D721Med (cell line): ENCODE measurements at regions not wholly inside any gene's neighbourhood (a gene's known extent, or its start where the extent isn't known, plus 50 kb on each side); places are given as distances from the start of the nearest gene placed in this dataset.

ENCODE experiments used
- DNase-seq: peaks from one replicate; pipeline ENCODE4 v3.0.0; 2011; ENCODE audit warnings: low spot score; ENCODE audit not compliant: insufficient read length
- FAIRE-seq: peaks from 2 replicates; lab custom pipeline; 2011; peaks lifted over from hg19 to GRCh38; lab: Jason Lieb, UNC
- TF ChIP-seq, protein P1 (sequence below): IDR thresholded peaks from 2 replicates; pipeline ENCODE4 v1.5.1; 2012; ENCODE audit warnings: mild to moderate bottlenecking, control low read depth; ENCODE audit not compliant: insufficient read depth; ENCODE audit errors: missing control alignments

DNA sequence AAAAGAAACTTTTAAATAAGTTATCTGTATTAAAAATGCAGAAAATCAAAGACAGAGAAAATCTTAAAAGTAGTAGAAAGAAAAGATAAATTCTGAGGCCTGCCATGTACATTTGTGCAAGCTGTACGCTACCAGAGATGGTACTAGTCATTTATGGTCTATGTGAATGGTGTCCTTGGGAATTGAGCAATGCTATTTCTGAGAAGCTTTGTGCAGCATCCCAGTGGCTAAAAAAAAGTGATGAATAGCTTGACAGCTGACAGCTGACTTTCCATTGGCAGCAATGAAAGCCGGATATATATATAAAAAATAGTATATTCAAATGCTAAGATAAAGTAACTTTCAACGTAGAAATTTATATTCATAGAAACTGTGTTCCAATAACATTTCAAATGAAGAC lies 58.8 kb upstream of the KCTD3 start:
- no peak for FAIRE-seq
- DNase-seq = no peak
- TF ChIP-seq, protein P1, sequence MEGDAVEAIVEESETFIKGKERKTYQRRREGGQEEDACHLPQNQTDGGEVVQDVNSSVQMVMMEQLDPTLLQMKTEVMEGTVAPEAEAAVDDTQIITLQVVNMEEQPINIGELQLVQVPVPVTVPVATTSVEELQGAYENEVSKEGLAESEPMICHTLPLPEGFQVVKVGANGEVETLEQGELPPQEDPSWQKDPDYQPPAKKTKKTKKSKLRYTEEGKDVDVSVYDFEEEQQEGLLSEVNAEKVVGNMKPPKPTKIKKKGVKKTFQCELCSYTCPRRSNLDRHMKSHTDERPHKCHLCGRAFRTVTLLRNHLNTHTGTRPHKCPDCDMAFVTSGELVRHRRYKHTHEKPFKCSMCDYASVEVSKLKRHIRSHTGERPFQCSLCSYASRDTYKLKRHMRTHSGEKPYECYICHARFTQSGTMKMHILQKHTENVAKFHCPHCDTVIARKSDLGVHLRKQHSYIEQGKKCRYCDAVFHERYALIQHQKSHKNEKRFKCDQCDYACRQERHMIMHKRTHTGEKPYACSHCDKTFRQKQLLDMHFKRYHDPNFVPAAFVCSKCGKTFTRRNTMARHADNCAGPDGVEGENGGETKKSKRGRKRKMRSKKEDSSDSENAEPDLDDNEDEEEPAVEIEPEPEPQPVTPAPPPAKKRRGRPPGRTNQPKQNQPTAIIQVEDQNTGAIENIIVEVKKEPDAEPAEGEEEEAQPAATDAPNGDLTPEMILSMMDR = no peak
